GM13976 (cell line): ENCODE measurements at regions not wholly inside any gene's neighbourhood (a gene's known extent, or its start where the extent isn't known, plus 50 kb on each side); places are given as distances from the start of the nearest gene placed in this dataset.

Experiments
- DNase-seq: peaks from one replicate; pipeline ENCODE4 v3.0.0; 2012; ENCODE audit warnings: low spot score
- in situ Hi-C: fragments of 300-500 bp; cut with MboI; formaldehyde crosslinking; loops from one replicate; pipeline ENCODE4 v1.12.0; 2022; ENCODE audit warnings: low sequenced_read_pairs, mixed read lengths, inconsistent platforms; ENCODE audit not compliant: unreplicated experiment
- TF ChIP-seq, protein P1 (sequence below): IDR thresholded peaks from 2 replicates; pipeline ENCODE4 v1.5.1; 2012; ENCODE audit warnings: borderline replicate concordance, mild to moderate bottlenecking; ENCODE audit not compliant: insufficient read depth; ENCODE audit errors: extremely low read depth, missing control alignments, control extremely low read depth

DNA sequence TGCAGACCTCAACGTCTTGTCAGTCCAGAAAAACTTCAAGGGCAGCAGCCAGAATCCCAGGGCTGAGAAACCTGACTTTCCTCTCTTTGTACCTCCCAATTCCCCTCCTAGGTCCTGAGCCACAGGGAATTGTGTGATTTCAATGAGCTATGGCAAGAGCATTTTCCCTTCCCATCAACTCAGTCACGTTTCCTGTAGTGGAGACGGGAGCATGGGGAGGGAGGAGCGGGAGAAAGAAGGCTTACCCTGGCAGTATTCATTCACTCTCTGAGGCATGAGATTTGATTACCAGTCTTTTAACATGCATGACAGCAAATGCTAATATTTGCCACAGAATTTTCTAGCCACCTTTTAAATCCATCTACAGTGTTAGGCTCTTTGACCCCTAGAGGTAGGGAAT, 109.4 kb upstream of the TBCA start:
- in situ Hi-C loops: no loop called here
- TF ChIP-seq, protein P1, sequence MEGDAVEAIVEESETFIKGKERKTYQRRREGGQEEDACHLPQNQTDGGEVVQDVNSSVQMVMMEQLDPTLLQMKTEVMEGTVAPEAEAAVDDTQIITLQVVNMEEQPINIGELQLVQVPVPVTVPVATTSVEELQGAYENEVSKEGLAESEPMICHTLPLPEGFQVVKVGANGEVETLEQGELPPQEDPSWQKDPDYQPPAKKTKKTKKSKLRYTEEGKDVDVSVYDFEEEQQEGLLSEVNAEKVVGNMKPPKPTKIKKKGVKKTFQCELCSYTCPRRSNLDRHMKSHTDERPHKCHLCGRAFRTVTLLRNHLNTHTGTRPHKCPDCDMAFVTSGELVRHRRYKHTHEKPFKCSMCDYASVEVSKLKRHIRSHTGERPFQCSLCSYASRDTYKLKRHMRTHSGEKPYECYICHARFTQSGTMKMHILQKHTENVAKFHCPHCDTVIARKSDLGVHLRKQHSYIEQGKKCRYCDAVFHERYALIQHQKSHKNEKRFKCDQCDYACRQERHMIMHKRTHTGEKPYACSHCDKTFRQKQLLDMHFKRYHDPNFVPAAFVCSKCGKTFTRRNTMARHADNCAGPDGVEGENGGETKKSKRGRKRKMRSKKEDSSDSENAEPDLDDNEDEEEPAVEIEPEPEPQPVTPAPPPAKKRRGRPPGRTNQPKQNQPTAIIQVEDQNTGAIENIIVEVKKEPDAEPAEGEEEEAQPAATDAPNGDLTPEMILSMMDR: no peak
- no peak for DNase-seq

DNA sequence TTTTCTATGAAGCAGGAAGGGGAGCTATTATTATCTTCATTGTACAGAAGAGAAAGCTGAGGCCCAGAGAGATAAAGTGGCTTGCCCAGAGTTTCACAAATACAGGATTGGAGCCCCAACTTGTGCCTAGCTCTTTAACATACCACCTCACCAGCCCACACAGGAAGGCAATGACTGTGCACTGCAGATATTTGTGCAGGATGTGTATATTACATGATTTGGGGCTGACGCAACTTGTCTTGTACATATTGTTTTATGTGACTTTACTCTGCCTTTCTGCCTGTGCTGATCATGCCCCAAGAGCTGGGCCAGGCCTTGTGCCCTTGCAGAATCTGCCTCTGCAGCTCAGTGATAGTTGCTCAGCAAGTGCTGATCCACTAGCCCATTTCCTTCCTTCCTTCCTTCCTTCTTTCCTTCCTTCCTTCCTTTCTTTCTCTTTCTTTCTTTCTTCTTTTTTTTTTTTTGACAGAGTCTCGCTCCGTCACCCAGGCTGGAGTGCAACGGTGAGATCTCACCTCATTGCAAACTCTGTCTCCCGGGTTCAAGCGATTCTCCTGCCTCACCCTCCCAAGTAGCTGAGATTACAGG, 106.6 kb upstream of the TBCA start:
- TF ChIP-seq, protein P1: no peak
- in situ Hi-C loops: no loop called here
- no peak for DNase-seq

DNA sequence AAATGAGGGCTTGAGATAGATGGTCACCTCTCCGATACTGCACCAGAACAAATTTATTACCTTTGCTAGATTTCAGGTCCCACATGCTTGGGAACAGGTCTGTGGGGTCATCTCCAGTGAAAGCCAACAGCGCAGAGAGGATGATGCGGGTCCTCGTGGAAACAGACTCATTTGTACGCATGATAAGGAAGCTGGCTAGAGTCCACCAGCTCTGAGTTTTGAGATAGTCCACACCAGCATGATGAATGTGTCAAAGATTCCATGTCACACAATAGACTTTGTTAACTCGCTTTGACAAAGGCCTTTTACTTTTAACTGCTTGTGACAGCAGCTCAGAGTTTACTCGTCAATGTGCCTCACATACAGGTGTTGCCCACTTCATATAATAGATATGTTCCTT, 105.4 kb upstream of the TBCA start:
- in situ Hi-C loops: no loop called here
- DNase-seq: no peak
- TF ChIP-seq, protein P1: no peak

DNA sequence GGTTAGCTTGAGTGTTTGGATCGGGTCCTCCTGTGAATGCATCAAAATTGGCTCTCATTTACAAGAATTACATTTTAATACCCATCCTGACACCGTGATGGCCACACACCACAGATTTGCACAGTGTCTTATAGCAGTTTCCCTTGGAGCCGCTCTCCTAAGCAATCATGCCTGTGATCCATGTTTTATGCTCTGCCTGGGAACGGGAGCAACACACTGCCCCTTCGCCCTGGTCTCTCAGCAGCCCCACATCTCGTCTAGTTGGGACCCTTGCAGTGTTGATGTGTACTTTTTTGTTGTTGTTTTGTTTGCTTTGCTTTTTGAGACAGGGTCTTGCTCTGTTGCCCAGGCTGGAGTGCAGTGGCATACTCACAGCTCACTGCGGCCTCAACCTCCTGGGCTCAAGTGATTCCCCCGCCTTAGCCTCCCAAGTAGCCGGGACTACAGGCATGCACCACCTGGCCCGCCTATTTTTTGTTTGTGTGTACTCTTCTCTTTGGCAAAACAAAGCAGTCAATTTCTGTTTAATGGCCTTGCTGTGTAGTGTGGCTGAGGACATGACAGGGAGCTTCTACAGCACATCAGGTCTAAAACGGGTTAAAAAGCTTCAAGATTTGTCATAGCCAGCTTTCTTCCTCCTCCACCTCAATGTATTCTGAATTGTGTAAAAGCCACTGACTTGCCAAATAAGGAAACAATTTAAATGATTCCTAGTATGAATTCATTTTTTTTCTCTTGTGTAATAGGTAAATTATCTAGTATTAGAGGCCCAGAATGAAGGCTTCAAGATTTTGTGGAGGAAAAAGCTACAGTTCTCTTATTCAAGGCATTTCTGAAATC, 101.6 kb upstream of the TBCA start:
- TF ChIP-seq, protein P1: no peak
- DNase-seq: no peak
- in situ Hi-C loops: no loop called here

DNA sequence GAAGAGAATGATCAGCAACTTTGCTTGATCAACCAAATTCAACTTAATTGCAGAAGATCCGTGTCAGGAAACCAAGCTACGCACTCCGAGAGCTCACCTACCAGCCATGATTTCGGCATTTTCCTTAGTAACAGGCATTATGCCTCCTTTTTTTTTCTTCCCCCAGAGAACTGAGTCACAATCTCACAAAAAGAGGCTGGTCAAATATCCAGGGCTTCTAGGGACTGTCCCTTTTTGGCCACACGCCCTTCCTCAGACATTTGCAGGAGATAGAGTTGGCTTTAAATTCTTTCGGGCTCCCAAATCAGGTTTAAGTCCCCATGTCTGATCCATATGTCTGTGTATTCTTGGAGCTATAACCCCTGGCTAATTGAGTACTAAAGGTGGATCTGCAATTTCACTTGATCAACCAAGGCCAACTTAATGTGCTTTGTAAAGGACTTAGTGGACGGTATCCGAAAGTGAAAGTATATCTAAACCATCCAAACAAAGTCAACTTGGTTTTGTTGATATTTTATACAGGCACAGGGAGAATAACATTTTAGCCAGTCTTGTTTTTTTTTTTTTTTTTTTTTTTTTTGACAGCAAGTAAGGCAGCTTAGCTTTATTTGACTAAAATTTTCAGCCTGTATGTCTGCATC, 100.8 kb upstream of the TBCA start:
- DNase-seq: no peak
- TF ChIP-seq, protein P1: no peak
- in situ Hi-C loops: no loop called here

DNA sequence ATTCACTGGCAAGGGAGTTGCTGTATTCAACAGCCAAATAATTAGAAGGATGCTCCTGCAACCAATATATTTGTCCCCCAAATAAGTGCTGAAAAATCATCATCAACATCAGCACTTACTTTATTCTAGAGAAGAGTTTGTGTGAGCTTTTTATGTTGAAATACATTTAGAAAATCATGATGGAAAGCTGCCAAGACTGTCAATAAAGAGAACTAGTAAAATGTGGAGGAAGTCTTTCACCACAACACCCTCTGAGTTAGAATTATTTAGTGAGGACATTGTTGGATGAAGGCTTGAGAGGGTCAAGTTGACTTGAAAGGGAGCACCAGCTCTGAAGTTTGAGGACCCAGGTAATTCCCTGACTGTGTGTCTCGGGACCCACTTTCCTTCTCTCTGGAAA, 100.2 kb upstream of the TBCA start:
- TF ChIP-seq, protein P1: no peak
- in situ Hi-C loops: no loop called here
- DNase-seq: no peak
